SH-SY5Y (cell line): ENCODE measurements at regions not wholly inside any gene's neighbourhood (a gene's known extent, or its start where the extent isn't known, plus 50 kb on each side); places are given as distances from the start of the nearest gene placed in this dataset.

ENCODE experiments used
- GATA2 ChIP-seq: IDR thresholded peaks from 2 replicates; pipeline ENCODE4 v1.6.1; 2011; ENCODE audit warnings: mild to moderate bottlenecking, low read depth, low read length
- GATA3 ChIP-seq: IDR thresholded peaks from 2 replicates; pipeline ENCODE4 v1.6.1; 2011; ENCODE audit warnings: low read depth, mild to moderate bottlenecking, low read length, moderate library complexity

DNA sequence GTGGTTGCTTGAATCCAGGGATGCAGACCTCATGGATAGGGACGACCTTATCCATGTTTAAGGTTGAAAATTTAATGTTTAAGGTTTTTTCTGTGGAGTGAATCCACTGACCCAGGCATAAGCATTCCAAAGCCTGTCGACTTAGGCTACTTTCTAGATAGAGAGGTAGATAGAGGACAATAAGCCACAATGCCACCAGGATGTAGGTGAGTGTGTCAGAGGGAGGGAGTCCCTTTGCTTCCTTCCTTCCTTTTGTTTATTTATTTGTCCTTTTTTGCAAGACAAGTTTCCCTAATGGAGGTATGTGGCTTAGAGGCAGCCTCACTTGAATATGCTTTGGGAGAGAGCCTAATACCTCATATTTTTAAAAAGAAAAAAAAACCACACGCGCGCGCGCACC lies 834.2 kb upstream of the SOX9 start:
- no peak for TF ChIP-seq GATA3
- TF ChIP-seq GATA2, result no peak
